Hepatocyte (in vitro differentiated cells): ENCODE measurements at regions not wholly inside any gene's neighbourhood (a gene's known extent, or its start where the extent isn't known, plus 50 kb on each side); places are given as distances from the start of the nearest gene placed in this dataset.

Source experiments
- CTCF ChIP-seq: fragments of 200-600 bp; sonication (generic); IDR thresholded peaks from 2 replicates; pipeline ENCODE4 v1.5.1; 2016; ENCODE audit warnings: antibody characterized with exemption, mild to moderate bottlenecking; ENCODE audit not compliant: poor library complexity
- EZH2 ChIP-seq: fragments of 200-600 bp; sonication (generic); IDR thresholded peaks from 2 replicates; pipeline ENCODE4 v1.6.1; 2016; ENCODE audit warnings: antibody characterized with exemption, mild to moderate bottlenecking, borderline replicate concordance

GRCh38 chr2:180456801-180457200 is 449.7 kb upstream of the CWC22 start:
- TF ChIP-seq CTCF = no peak
- no peak for TF ChIP-seq EZH2
